ENCODE measurements at regions not wholly inside any gene's neighbourhood (a gene's known extent, or its start where the extent isn't known, plus 50 kb on each side); places are given as distances from the start of the nearest gene placed in this dataset.

GRCh38 chr3:40827942-40828688, 303.4 kb downstream of the ZNF621 start:
- DNase-seq, result no peak

GRCh38 chr3:40828741-40829415, 304.1 kb downstream of the ZNF621 start:
- no peak for DNase-seq

GRCh38 chr3:40829876-40830275, 305.1 kb downstream of the ZNF621 start:
- no peak for DNase-seq

- no peak for DNase-seq
These were observed 312.5 kb downstream of the ZNF621 start for GRCh38 chr3:40837300-40837699.

- DNase-seq, result no peak
These were observed 316.4 kb downstream of the ZNF621 start for GRCh38 chr3:40841131-40841530.

- DNase-seq, result no peak
These were observed 316.9 kb downstream of the ZNF621 start for GRCh38 chr3:40841570-40842109.

- DNase-seq, result no peak
These were observed 318.0 kb downstream of the ZNF621 start for GRCh38 chr3:40842714-40843113.

GRCh38 chr3:40843208-40843624, 318.5 kb downstream of the ZNF621 start:
- no peak for DNase-seq

- DNase-seq, result no peak
These were observed 319.2 kb downstream of the ZNF621 start for GRCh38 chr3:40843851-40844548.

GRCh38 chr3:40844896-40845295, 320.1 kb downstream of the ZNF621 start:
- DNase-seq, result no peak

GRCh38 chr3:40845447-40845846, 320.7 kb downstream of the ZNF621 start:
- DNase-seq, result no peak

- DNase-seq, result no peak
These were observed 321.2 kb downstream of the ZNF621 start for GRCh38 chr3:40845916-40846315.

GRCh38 chr3:40846451-40846850, 321.7 kb downstream of the ZNF621 start:
- no peak for DNase-seq

- no peak for DNase-seq
These were observed 322.8 kb downstream of the ZNF621 start for GRCh38 chr3:40847551-40847992.

GRCh38 chr3:40848421-40848820, 323.7 kb downstream of the ZNF621 start:
- no peak for DNase-seq

GRCh38 chr3:40850861-40851260, 326.1 kb downstream of the ZNF621 start:
- DNase-seq, result no peak

- DNase-seq, result no peak
These were observed 327.1 kb downstream of the ZNF621 start for GRCh38 chr3:40851836-40852235.

- no peak for DNase-seq
These were observed 328.0 kb downstream of the ZNF621 start for GRCh38 chr3:40852712-40853111.

- DNase-seq, result no peak
These were observed 328.7 kb downstream of the ZNF621 start for GRCh38 chr3:40853474-40853873.

- no peak for DNase-seq
These were observed 331.1 kb downstream of the ZNF621 start for GRCh38 chr3:40855871-40856270.

GRCh38 chr3:40858364-40859115, 333.8 kb downstream of the ZNF621 start:
- no peak for DNase-seq

- no peak for DNase-seq
These were observed 336.4 kb upstream of the CTNNB1 start for GRCh38 chr3:40862946-40863345.

Data from NCI-H446 (cell line).